Fibroblast of peridontal ligament (primary cell): ENCODE measurements at regions not wholly inside any gene's neighbourhood (a gene's known extent, or its start where the extent isn't known, plus 50 kb on each side); places are given as distances from the start of the nearest gene placed in this dataset.
"Not testable (repeated sequence)": the region's sequence is repeated elsewhere in the genome, so short reads cannot be mapped to it uniquely, and the experiment has no call there.

Experiments
- DNase-seq: peaks from one replicate; pipeline ENCODE4 v3.0.0-alpha.2; 2010; ENCODE audit errors: extremely low read depth

GRCh38 chr5:115751176-115751575, 65.3 kb downstream of the CDO1 start:
- DNase-seq: peak; percentile 9

GRCh38 chr5:115749016-115749415, 67.4 kb downstream of the CDO1 start:
- DNase-seq: no peak

- not testable (repeated sequence) for DNase-seq
Observed at GRCh38 chr5:115739245-115739644, 77.2 kb downstream of the CDO1 start.

- DNase-seq: no peak
Observed at GRCh38 chr5:115738830-115739229, 77.6 kb downstream of the CDO1 start.

DNA sequence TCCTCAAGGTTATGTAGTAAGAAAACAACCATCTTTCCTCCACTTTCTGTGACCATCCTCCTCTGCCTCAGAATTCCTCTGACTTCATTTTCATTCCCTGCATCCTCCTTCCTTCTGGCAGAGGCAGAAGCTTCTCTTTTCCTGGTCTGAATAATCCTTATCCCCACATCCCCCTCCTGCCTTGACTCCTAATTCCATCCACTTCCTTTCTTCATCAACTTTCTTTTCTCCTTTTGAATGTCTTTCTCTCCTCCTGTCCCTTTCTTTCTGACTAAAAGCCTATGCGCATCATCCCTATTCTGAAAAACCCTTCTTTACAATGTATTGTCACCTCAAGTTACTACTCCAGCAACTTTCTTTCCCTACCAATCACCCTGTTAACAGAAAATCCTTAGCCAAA, 79.0 kb downstream of the CDO1 start:
- DNase-seq: no peak

GRCh38 chr5:115736690-115737005, 79.8 kb downstream of the CDO1 start:
- DNase-seq: no peak

GRCh38 chr5:115736004-115736689, 80.3 kb downstream of the CDO1 start:
- no peak for DNase-seq

- no peak for DNase-seq
Observed at GRCh38 chr5:115735108-115735998, 81.1 kb downstream of the CDO1 start.

- no peak for DNase-seq
Observed at GRCh38 chr5:115733607-115734006, 82.9 kb downstream of the CDO1 start.

DNA sequence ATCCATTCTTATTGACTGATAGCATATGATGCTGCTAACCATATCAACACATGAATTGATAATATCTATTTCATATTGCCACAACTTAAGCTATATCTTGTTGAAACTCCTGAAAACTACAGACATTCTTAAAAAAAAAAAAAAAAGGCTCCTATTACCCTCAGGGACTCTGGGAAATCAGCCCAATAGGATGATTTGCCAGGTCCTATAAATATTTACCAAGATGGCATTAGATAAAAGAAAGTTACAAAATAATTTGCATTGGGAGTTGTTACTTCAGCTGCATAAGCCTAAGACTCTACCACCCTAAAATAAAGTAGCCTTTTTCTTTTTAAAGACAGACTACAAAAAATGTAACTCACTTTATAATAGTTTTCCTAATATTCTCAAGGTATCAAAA, 84.4 kb downstream of the CDO1 start:
- DNase-seq: no peak

DNA sequence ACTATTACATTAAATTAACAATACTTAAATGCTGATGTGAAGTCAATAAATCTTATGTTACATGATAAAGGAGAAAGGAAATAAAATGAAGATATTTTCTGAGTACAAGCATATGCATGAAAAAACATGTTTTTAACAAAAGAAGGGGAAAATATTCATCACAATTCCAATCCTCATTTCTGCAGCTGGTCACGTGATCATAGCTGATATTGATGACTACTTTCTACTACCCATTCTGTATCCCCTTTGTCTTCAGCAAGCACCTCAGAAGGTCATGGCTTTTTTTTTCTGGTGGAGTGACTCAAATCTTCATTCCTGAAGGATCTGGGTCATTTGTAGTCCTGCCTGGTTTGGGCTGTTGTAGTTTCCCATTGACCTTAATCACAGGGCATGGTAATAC, 90.9 kb downstream of the CDO1 start:
- no peak for DNase-seq

GRCh38 chr5:115723220-115723619, 93.2 kb downstream of the CDO1 start:
- no peak for DNase-seq

DNA sequence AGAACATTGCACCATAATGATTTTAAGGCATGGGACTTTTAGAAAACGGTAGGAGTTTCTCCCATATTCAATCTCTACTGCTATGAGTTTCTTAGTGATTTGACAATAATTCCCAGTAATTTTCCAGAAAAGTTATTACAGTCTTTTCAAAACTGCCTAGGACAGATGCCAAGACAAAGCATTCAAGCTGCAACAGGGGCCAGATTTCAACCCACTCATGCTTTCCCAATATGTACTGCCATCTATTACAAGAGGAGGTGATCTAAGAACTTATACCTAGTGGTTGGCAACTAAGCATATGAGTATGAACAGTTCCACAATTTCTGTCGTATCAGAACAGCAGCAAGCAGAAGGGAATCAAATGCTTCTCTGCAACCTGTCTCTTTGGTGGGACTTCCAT, 95.1 kb upstream of the TMED7 start:
- DNase-seq: no peak

GRCh38 chr5:115718927-115719326, 93.1 kb upstream of the TMED7 start:
- DNase-seq: no peak

DNA sequence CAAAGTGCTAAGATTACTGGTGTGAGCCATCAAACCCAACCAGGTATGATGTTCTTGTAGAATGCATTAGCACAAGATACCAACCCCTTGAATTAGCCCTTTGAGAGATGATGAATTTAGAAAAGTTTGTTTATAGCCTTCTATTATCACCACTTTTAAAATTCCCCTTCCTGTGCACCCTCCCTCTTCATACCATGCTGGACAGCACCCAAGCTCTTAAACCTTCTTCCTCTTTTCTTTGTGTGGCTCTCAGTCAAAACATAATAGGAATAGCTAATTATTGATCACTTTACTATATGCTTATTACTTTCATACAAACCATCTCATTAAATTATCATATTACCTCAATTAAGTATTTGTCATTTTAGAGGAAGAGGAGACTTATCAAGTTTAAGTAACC, 87.6 kb upstream of the TMED7 start:
- DNase-seq: no peak

DNA sequence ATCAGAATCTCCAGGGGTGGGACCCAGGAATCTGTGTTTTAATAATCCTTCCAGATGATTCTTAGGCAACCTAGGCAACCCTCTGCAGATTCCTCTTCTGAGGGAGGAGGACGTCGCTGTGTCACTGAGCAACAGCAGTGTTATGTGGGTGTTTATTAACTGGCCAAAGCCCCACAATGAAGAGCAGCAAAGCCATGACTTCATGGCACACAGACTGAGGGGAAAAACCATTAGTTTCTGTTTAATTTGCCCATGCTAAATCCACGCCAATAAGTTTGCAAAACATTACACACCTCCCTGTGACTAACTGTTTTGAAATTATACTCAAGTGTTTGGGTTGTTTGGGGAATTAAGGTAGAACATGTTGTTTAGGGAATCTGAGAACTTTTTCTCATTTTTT, 83.7 kb upstream of the TMED7 start:
- DNase-seq: no peak

- DNase-seq: no peak
Observed at GRCh38 chr5:115708819-115709477, 83.1 kb upstream of the TMED7 start.

- no peak for DNase-seq
Observed at GRCh38 chr5:115703514-115703913, 77.7 kb upstream of the TMED7 start.

GRCh38 chr5:115702025-115702424, 76.2 kb upstream of the TMED7 start:
- no peak for DNase-seq

DNA sequence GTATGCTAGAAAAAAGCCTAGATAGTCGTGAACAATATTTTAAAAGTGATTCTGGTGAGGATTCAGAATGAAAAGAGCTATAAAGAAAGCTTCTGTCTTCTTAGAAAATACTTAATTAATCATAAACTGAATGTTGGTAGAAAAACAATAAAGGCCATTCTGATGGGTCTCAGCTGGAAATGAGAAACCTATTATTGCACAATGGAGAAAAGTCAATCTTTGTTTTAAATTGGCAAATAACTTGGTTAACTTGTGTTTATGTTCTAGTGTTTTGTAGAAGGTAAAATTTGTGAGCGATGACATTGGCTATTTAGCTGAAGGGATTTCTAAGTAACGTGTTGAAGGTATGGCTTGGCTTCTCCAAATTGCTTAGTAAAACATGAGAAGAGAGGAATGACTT, 74.1 kb upstream of the TMED7 start:
- DNase-seq: no peak

- no peak for DNase-seq
Observed at GRCh38 chr5:115696141-115696650, 70.4 kb upstream of the TMED7 start.

DNA sequence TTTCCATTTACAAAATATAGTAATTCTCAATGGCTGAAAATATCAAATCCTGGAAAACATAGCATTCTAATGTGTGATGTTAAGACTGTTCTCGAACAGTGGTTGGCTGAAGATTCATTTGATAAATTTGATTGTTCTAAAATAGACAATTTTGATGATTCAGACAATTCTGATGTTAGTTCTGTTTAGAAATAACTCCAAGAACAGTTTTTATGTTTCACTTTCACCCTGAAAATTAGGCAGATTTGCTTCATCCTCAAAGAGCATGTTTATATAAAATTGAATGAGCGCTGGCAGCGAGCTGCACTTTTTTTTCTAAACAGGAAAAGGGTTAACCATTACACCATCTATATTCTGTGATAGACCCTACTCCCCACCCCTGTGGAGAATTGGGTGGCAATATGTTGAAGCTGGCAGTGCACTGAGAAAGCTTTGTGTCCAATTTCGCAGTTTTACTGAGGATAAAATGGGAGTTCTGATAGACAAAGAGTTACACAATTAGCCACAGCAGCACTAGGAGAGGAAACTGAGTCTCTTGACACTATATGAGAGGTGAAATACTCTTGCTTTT, 69.6 kb upstream of the TMED7 start:
- no peak for DNase-seq
